ENCODE measurements at regions not wholly inside any gene's neighbourhood (a gene's known extent, or its start where the extent isn't known, plus 50 kb on each side); places are given as distances from the start of the nearest gene placed in this dataset.

- H3K36me3 ChIP-seq (ENCODE audit: insufficient read depth, low read length): no peaks in the 10 kb centered on the region
- no peaks in the 10 kb centered on the region for H3K36me3 Mint-ChIP-seq (ENCODE audit: low read depth, unreplicated experiment)
- H3K27ac Mint-ChIP-seq (ENCODE audit: unreplicated experiment): no peak overlapping the region
- H3K27me3 ChIP-seq (ENCODE audit: insufficient read depth, low read length): no peaks in the 10 kb centered on the region
- H3K79me2 ChIP-seq (ENCODE audit: insufficient read depth, low read length): no peaks in the 10 kb centered on the region
- no peaks in the 10 kb centered on the region for H3K9me3 Mint-ChIP-seq (ENCODE audit: unreplicated experiment)
- H3K4me2 ChIP-seq (ENCODE audit: low read length): no peak overlapping the region
- H3K27me3 Mint-ChIP-seq (ENCODE audit: low read depth, unreplicated experiment): no peaks in the 10 kb centered on the region
- H3K27ac ChIP-seq (ENCODE audit: low read depth, low read length): no peak overlapping the region
- H3K9ac ChIP-seq (ENCODE audit: low read length): no peak overlapping the region
- H2AFZ ChIP-seq (ENCODE audit: low read depth, low read length): peak overlapping the region; percentile 52
- no peak for FAIRE-seq
- H3K4me3 ChIP-seq (ENCODE audit: insufficient read depth, low read depth, low read length): no peak overlapping the region
- no peak overlapping the region for H3K4me3 Mint-ChIP-seq (ENCODE audit: unreplicated experiment)
- no peaks in the 10 kb centered on the region for H3K4me1 Mint-ChIP-seq (ENCODE audit: low read depth, unreplicated experiment)
- TF ChIP-seq CTCF (IDR thresholded peaks at IDR 0.05; ENCODE audit: insufficient read depth, low read depth, low read length) (no peak), EZH2 (IDR thresholded peaks at IDR 0.05; ENCODE audit: insufficient read depth, low read length) (no peak)
- H3K9me3 ChIP-seq (ENCODE audit: insufficient read depth, low read depth, low read length): no peaks in the 10 kb centered on the region
- H4K20me1 ChIP-seq (ENCODE audit: insufficient read depth, low read length): no peaks in the 10 kb centered on the region
- DNase-seq (ENCODE audit: low read depth): peak; percentile 74
- H3K4me1 ChIP-seq (ENCODE audit: insufficient read depth, low read length): peaks cover 11% of the 10 kb centered on the region
These were observed 67.4 kb downstream of the HHEX start for GRCh38 chr10:92757066-92757710.

DNA sequence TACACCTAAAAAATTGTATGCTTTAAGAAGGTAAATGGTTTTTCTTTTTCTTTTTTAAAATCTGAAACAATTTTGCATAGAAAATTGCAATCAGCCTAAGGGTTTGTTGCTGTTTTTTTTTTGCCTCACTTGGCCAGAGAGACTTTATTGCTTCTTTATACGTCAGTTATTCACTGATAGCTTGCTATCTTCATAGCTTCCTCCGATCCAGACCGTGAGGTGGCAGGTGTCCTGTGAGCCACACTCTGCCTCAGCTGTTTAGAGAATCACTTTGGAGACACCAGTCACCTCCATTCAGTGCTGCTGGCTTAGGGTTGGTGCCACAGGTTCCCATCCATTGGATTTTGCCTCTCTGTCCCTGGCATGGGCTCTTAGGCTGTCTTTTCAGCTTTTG is 68.0 kb downstream of the HHEX start:
- no peaks in the 10 kb centered on the region for H3K36me3 ChIP-seq (ENCODE audit: insufficient read depth, low read length)
- FAIRE-seq: no peak
- Mint-ChIP-seq H3K4me1 (ENCODE audit: low read depth, unreplicated experiment) (no peaks in the 10 kb centered on the region), H3K9me3 (ENCODE audit: unreplicated experiment) (no peaks in the 10 kb centered on the region), H3K27ac (ENCODE audit: unreplicated experiment) (no peak overlapping the region), H3K27me3 (ENCODE audit: low read depth, unreplicated experiment) (no peaks in the 10 kb centered on the region), H3K4me3 (ENCODE audit: unreplicated experiment) (no peak overlapping the region), H3K36me3 (ENCODE audit: low read depth, unreplicated experiment) (no peaks in the 10 kb centered on the region)
- peaks cover 11% of the 10 kb centered on the region for H3K4me1 ChIP-seq (ENCODE audit: insufficient read depth, low read length)
- no peak overlapping the region for H2AFZ ChIP-seq (ENCODE audit: low read depth, low read length)
- no peaks in the 10 kb centered on the region for H3K27me3 ChIP-seq (ENCODE audit: insufficient read depth, low read length)
- no peaks in the 10 kb centered on the region for H4K20me1 ChIP-seq (ENCODE audit: insufficient read depth, low read length)
- no peaks in the 10 kb centered on the region for H3K9me3 ChIP-seq (ENCODE audit: insufficient read depth, low read depth, low read length)
- H3K4me3 ChIP-seq (ENCODE audit: insufficient read depth, low read depth, low read length): no peak overlapping the region
- H3K4me2 ChIP-seq (ENCODE audit: low read length): no peak overlapping the region
- H3K9ac ChIP-seq (ENCODE audit: low read length): no peak overlapping the region
- H3K79me2 ChIP-seq (ENCODE audit: insufficient read depth, low read length): no peaks in the 10 kb centered on the region
- no peak overlapping the region for H3K27ac ChIP-seq (ENCODE audit: low read depth, low read length)
- TF ChIP-seq CTCF (IDR thresholded peaks at IDR 0.05; ENCODE audit: insufficient read depth, low read depth, low read length) (no peak), EZH2 (IDR thresholded peaks at IDR 0.05; ENCODE audit: insufficient read depth, low read length) (no peak)
- no peak for DNase-seq (ENCODE audit: low read depth)

GRCh38 chr10:92758594-92758993 is 68.8 kb downstream of the HHEX start:
- Histone ChIP-seq H4K20me1 (ENCODE audit: insufficient read depth, low read length) (no peaks in the 10 kb centered on the region), H3K79me2 (ENCODE audit: insufficient read depth, low read length) (no peaks in the 10 kb centered on the region), H3K9me3 (ENCODE audit: insufficient read depth, low read depth, low read length) (no peaks in the 10 kb centered on the region), H3K36me3 (ENCODE audit: insufficient read depth, low read length) (no peaks in the 10 kb centered on the region), H3K9ac (ENCODE audit: low read length) (no peak overlapping the region), H3K27ac (ENCODE audit: low read depth, low read length) (no peak overlapping the region), H2AFZ (ENCODE audit: low read depth, low read length) (no peak overlapping the region), H3K4me2 (ENCODE audit: low read length) (no peak overlapping the region), H3K4me3 (ENCODE audit: insufficient read depth, low read depth, low read length) (no peak overlapping the region), H3K4me1 (ENCODE audit: insufficient read depth, low read length) (peaks cover 11% of the 10 kb centered on the region), H3K27me3 (ENCODE audit: insufficient read depth, low read length) (no peaks in the 10 kb centered on the region)
- Mint-ChIP-seq H3K9me3 (ENCODE audit: unreplicated experiment) (no peaks in the 10 kb centered on the region), H3K36me3 (ENCODE audit: low read depth, unreplicated experiment) (no peaks in the 10 kb centered on the region), H3K4me3 (ENCODE audit: unreplicated experiment) (no peak overlapping the region), H3K27me3 (ENCODE audit: low read depth, unreplicated experiment) (no peaks in the 10 kb centered on the region), H3K27ac (ENCODE audit: unreplicated experiment) (no peak overlapping the region), H3K4me1 (ENCODE audit: low read depth, unreplicated experiment) (no peaks in the 10 kb centered on the region)
- DNase-seq (ENCODE audit: low read depth) (no peak), FAIRE-seq (no peak)
- no peak for TF ChIP-seq CTCF (IDR thresholded peaks at IDR 0.05; ENCODE audit: insufficient read depth, low read depth, low read length)
- no peak for TF ChIP-seq EZH2 (IDR thresholded peaks at IDR 0.05; ENCODE audit: insufficient read depth, low read length)
